Breast epithelium (tissue), 3 donors: ENCODE measurements at regions not wholly inside any gene's neighbourhood (a gene's known extent, or its start where the extent isn't known, plus 50 kb on each side); places are given as distances from the start of the nearest gene placed in this dataset.

Experiments used
- POLR2A ChIP-seq: fragments of 450-650 bp; IDR thresholded peaks from one replicate; pipeline ENCODE4 v1.6.1; 2016; ENCODE audit warnings: antibody characterized with exemption, mild to moderate bottlenecking, moderate library complexity
- POLR2AphosphoS5 ChIP-seq, 3 donors: sonication (generic); formaldehyde crosslinking; IDR thresholded peaks; one replicate each; pipeline ENCODE4 v1.6.1; 2017; ENCODE audit warnings: antibody characterized with exemption in 3 of 3
- TF ChIP-seq, protein P1 (sequence below), 3 donors: fragments of 450-650 bp; IDR thresholded peaks; one replicate each; pipeline ENCODE4 v1.5.1; 2016 to 2017; ENCODE audit warnings: antibody characterized with exemption in 3 of 3, mild to moderate bottlenecking in 3 of 3, moderate library complexity in 3 of 3

DNA sequence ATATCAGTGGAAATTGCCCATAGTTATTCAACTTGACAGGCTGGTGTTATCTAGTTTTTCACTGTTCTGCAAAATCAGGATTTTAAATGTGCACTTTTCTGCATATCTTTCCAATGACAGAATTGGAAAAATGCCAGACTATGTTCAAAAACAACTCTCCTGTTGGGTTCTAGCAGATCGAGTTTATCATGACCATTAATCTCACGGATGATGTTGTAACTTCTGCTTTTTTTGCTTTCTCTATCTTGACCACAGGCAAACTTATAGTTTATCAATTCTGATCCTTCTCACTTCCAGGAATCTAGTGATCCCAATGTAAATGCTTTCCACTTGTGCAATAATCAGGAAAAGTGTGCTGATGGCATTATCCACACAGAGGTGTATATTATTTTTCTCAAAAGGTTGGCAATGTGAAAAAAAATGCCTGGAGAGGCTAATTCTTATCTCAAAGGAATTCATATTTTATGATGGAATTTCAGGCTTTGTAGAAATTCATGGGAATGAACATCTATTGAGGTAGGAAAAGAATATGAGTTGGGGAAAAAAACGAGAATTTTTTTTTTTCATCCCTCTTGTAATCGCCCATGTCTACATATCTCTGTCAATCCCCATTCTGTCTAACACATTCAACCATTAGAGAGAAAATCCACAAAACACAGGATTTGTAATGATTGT is 73.6 kb upstream of the DAB2 start:
- TF ChIP-seq POLR2A (no peak), POLR2AphosphoS5 (IDR thresholded peaks at IDR 0.05) (no peak)
- TF ChIP-seq, protein P1, sequence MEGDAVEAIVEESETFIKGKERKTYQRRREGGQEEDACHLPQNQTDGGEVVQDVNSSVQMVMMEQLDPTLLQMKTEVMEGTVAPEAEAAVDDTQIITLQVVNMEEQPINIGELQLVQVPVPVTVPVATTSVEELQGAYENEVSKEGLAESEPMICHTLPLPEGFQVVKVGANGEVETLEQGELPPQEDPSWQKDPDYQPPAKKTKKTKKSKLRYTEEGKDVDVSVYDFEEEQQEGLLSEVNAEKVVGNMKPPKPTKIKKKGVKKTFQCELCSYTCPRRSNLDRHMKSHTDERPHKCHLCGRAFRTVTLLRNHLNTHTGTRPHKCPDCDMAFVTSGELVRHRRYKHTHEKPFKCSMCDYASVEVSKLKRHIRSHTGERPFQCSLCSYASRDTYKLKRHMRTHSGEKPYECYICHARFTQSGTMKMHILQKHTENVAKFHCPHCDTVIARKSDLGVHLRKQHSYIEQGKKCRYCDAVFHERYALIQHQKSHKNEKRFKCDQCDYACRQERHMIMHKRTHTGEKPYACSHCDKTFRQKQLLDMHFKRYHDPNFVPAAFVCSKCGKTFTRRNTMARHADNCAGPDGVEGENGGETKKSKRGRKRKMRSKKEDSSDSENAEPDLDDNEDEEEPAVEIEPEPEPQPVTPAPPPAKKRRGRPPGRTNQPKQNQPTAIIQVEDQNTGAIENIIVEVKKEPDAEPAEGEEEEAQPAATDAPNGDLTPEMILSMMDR (IDR thresholded peaks at IDR 0.05): no peak
